K562 (cell line): ENCODE measurements at regions not wholly inside any gene's neighbourhood (a gene's known extent, or its start where the extent isn't known, plus 50 kb on each side); places are given as distances from the start of the nearest gene placed in this dataset.

Source experiments
- ATAC-seq: fragments of 200-7000 bp; cut with Tn5 transposase; 3 replicates; pipeline ENCODE4 v1.9.1; 2020; ENCODE audit warnings: moderate library complexity
- BruUV-seq: library from RNA; stranded (reverse); fragments of 400-500 nt; replicated peaks from 2 replicates; lab custom pipeline; 2021; lab: Mats Ljungman, UMichigan
- CTCF ChIA-PET: fragments of 300-600 bp; formaldehyde crosslinking; extraction: SDS; loops from one replicate; lab custom pipeline; 2021; ENCODE audit warnings: low intra/inter-chr PET ratio; lab: Yijun Ruan, JAX
- POLR2A ChIA-PET: fragments of 300-600, 350-650 bp; sonication (Branson Sonifier 250); formaldehyde crosslinking; extraction: SDS; loops from one replicate; lab custom pipeline; 2021; ENCODE audit warnings: antibody characterized with exemption, inconsistent platforms; lab: Yijun Ruan, JAX
- DNase-seq, 4 experiments: peaks; one replicate each; pipeline versions ENCODE4 v3.0.0 to v3.0.0-alpha.2; 2011 to 2018; ENCODE audit warnings: low spot score in 3 of 4, mixed read lengths in 3 of 4; ENCODE audit errors: extremely low read depth in 1 of 4
- FAIRE-seq: peaks from 2 replicates; lab custom pipeline; 2011; peaks lifted over from hg19 to GRCh38; lab: Jason Lieb, UNC
- H2AFZ ChIP-seq: 2 replicates; pipeline ENCODE4 v1.6.0; 2011; ENCODE audit warnings: low read depth, low read length, control low read depth, inconsistent platforms
- H3K27ac ChIP-seq: fragments of 200-600 bp; 3 replicates; pipeline ENCODE4 v1.8.0; 2011; ENCODE audit warnings: low read depth, mild to moderate bottlenecking, control low read depth, inconsistent platforms, low read length, moderate library complexity, mixed read lengths; ENCODE audit errors: extremely low read depth
- H3K27me3 ChIP-seq, 2 experiments: fragments of 300-600 bp in 1 of 2; 2 replicates in 1 of 2; 3 replicates in 1 of 2; pipeline versions ENCODE4 v1.6.0 to v1.8.0; 2011; ENCODE audit warnings: inconsistent platforms in 2 of 2, low read length in 2 of 2, mild to moderate bottlenecking in 1 of 2, mixed read lengths in 1 of 2, moderate library complexity in 1 of 2; ENCODE audit not compliant: control insufficient read depth in 2 of 2, insufficient read depth in 2 of 2
- H3K36me3 ChIP-seq: fragments of 300-600 bp; 3 replicates; pipeline ENCODE4 v1.8.0; 2011; ENCODE audit warnings: mild to moderate bottlenecking, low read length, inconsistent platforms; ENCODE audit not compliant: control insufficient read depth, insufficient read depth
- H3K4me1 ChIP-seq, 2 experiments: fragments of 200-600 bp in 1 of 2; replicated peaks in 1 of 2; 2 replicates in 1 of 2; 3 replicates in 1 of 2; pipeline versions ENCODE4 v1.5.1 to v1.8.0; 2011; ENCODE audit warnings: inconsistent platforms in 2 of 2, low read length in 2 of 2, mild to moderate bottlenecking in 1 of 2, mixed read lengths in 1 of 2, moderate library complexity in 1 of 2; ENCODE audit not compliant: control insufficient read depth in 2 of 2, insufficient read depth in 2 of 2
- H3K4me2 ChIP-seq: 2 replicates; pipeline ENCODE4 v1.6.1; 2011; ENCODE audit warnings: low read length, control low read depth, inconsistent platforms, mixed read lengths; ENCODE audit not compliant: insufficient read depth
- H3K4me3 ChIP-seq: fragments of 200-600 bp; sonication (generic), shearing (Covaris generic); 2 replicates; pipeline ENCODE4 v1.5.1; 2016; ENCODE audit warnings: control low read depth, inconsistent platforms
- H3K79me2 ChIP-seq: fragments of 200-600 bp; 3 replicates; pipeline ENCODE4 v1.8.0; 2011; ENCODE audit warnings: low read length, inconsistent platforms; ENCODE audit not compliant: control insufficient read depth, insufficient read depth
- H3K9ac ChIP-seq, 2 experiments: 2 replicates each; pipeline versions ENCODE4 v1.6.0 to v1.6.1; 2011; ENCODE audit warnings: low read depth in 2 of 2, low read length in 2 of 2, control low read depth in 1 of 2, inconsistent platforms in 1 of 2, mild to moderate bottlenecking in 1 of 2, mixed read lengths in 1 of 2; ENCODE audit not compliant: insufficient read depth in 1 of 2
- H3K9me1 ChIP-seq: one replicate; pipeline ENCODE4 v1.6.0; 2011; ENCODE audit warnings: inconsistent platforms, mild to moderate bottlenecking, low read length, moderate library complexity; ENCODE audit not compliant: control insufficient read depth, insufficient read depth
- H3K9me3 ChIP-seq: replicated peaks from 2 replicates; pipeline ENCODE4 v1.5.1; 2011; ENCODE audit warnings: low read depth, low read length, inconsistent platforms; ENCODE audit not compliant: control insufficient read depth, insufficient read depth
- H4K20me1 ChIP-seq: replicated peaks from 2 replicates; pipeline ENCODE4 v1.6.1; 2011; ENCODE audit warnings: low read length, inconsistent platforms, mixed read lengths; ENCODE audit not compliant: control insufficient read depth, insufficient read depth
- ADNP ChIP-seq: fragments of 200-800 bp; sonication (Bioruptor generic); IDR thresholded peaks from 2 replicates; pipeline ENCODE4 v1.6.1; 2016; ENCODE audit warnings: missing genetic modification characterization, missing compliant biosample characterization
- CBFA2T3 ChIP-seq: fragments of 450-650 bp; IDR thresholded peaks from 2 replicates; pipeline ENCODE4 v1.6.1; 2017
- CTBP1 ChIP-seq: fragments of 450-650 bp; IDR thresholded peaks from 2 replicates; pipeline ENCODE4 v1.6.1; 2016; ENCODE audit warnings: borderline replicate concordance
- ERF ChIP-seq: fragments of 450-650 bp; formaldehyde crosslinking; IDR thresholded peaks from 2 replicates; pipeline ENCODE4 v1.4.0; 2020; ENCODE audit warnings: mild to moderate bottlenecking, mixed read lengths
- NELFE ChIP-seq: IDR thresholded peaks from 2 replicates; pipeline ENCODE4 v1.6.1; 2011; ENCODE audit warnings: mild to moderate bottlenecking; ENCODE audit not compliant: insufficient read depth, insufficient read length
- RBBP5 ChIP-seq: fragments of 200-600 bp; sonication (generic); IDR thresholded peaks from 2 replicates; pipeline ENCODE4 v1.6.1; 2012; ENCODE audit warnings: borderline replicate concordance, mild to moderate bottlenecking, low read length, control low read depth, inconsistent platforms; ENCODE audit not compliant: insufficient read depth, poor library complexity, severe bottlenecking
- ZFP1 ChIP-seq: fragments of 450-650 bp; formaldehyde crosslinking; IDR thresholded peaks from 2 replicates; pipeline ENCODE4 v1.4.0; 2020; ENCODE audit warnings: mild to moderate bottlenecking, mixed read lengths
- ZNF445 ChIP-seq: fragments of 250-450 bp; sonication (Bioruptor Pico); IDR thresholded peaks from 2 replicates; pipeline ENCODE4 v1.4.0; 2020; ENCODE audit warnings: low read depth, mild to moderate bottlenecking, moderate library complexity
- WGBS: fragments of 100-300 bp; shearing (Covaris generic); methylation state at CpG from one replicate; pipeline ENCODE4 v1.1.6; 2016; ENCODE audit warnings: low coverage, mixed read lengths; ENCODE audit not compliant: insufficient coverage; ENCODE audit errors: missing lambda C conversion rate; 5-methylcytosine and 5-hydroxymethylcytosine counted together
- in situ Hi-C: fragments of 300-500 bp; cut with MboI; formaldehyde crosslinking; loops from 4 replicates; pipeline ENCODE4 v1.15.0; 2018; ENCODE audit warnings: inconsistent platforms, mixed read lengths
- intact Hi-C: fragments of 100-400 bp; cut with micrococcal nuclease; formaldehyde crosslinking; loops from 2 replicates; pipeline ENCODE4 v1.14.2; 2022
- TF ChIP-seq, protein P1 (sequence below): fragments of 250-450 bp; sonication (Bioruptor Pico); IDR thresholded peaks from 2 replicates; pipeline ENCODE4 v1.5.0; 2021; ENCODE audit warnings: mild to moderate bottlenecking, moderate library complexity

DNA sequence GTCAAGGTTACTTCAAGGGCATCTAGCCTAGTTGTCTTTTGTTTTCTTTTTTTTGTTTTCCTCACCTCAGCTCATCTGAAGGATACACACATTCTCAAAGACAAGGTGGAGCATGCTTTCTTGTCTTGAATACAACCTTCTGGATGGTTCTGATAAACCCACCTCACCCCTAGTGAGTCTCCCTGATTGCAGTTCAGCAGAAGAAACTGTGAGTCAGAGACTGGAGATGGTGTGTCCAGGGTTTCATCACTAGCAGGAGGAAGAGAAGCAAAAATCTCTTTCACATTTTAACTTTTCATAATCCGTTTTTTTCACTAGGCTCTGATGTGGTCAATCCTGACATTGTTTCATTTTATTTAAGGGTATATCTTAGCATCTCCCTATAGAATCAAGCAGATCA is 143.0 kb upstream of the NRBF2 start:
- H3K4me1 ChIP-seq: no peaks in the 10 kb centered on the region
- WGBS: 0% methylated on average over 1 of the region's 1 CpG
- no peaks in the 10 kb centered on the region for H3K27me3 ChIP-seq
- no peak for FAIRE-seq
- no peak overlapping the region for H3K4me3 ChIP-seq
- H3K9ac ChIP-seq: no peak overlapping the region
- intact Hi-C loops: no loop called here
- no peak for ATAC-seq
- no peak for DNase-seq
- no peaks in the 10 kb centered on the region for H3K79me2 ChIP-seq
- POLR2A ChIA-PET: no interaction called here
- H4K20me1 ChIP-seq: no peaks in the 10 kb centered on the region
- TF ChIP-seq CBFA2T3 (peak; percentile 29; the same call in 1 of the 2 replicates), ERF (CRISPR knock-in tag) (no peak)
- CTCF ChIA-PET: no interaction called here
- H3K36me3 ChIP-seq: no peaks in the 10 kb centered on the region
- in situ Hi-C loops: no loop called here
- no peaks in the 10 kb centered on the region for H3K9me3 ChIP-seq
- no peak overlapping the region for H3K27ac ChIP-seq
- no TSS peak for BruUV-seq
- no peak overlapping the region for H2AFZ ChIP-seq
- H3K9me1 ChIP-seq: no peaks in the 10 kb centered on the region
- H3K4me2 ChIP-seq: no peak overlapping the region

DNA sequence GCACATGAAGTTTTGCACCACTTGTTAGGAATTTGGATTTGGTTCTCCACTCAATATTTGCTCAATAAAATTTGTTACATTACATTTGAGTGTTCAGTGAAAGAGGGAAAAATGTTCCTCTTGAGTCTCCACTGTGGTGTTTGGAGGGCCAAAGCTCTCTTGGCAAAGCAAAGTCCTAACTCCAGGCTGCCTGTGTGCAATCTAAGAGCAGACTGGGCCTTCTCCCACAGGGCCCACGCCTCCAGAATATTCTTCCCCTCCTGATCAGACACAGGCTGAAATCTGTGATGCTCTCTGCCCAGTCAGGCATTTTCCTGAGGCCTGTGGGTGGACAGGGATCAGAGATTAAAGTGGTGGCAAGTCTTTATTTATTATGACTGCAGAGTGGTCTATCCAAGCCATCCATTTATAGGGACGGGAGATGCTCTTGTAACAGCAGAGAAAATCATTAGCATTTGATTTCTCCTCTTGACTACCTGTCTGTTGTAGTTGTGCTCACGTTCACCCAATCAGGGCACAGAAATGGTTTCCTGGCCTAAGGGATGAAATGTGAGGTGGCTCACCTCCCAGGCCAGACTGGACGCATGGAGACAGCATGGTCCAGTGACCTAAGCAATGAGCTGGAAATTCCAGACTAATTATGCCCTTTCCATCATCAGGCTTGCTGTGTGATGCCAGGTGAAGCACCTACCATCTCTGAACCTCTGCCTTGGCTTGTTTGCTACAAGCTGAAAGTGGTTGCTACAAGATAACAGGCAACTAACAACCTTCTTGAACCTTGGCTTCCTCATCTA is 147.1 kb upstream of the NRBF2 start:
- Histone ChIP-seq H3K9me1 (no peaks in the 10 kb centered on the region), H3K9me3 (no peaks in the 10 kb centered on the region), H3K4me1 (no peaks in the 10 kb centered on the region), H3K79me2 (no peaks in the 10 kb centered on the region), H3K4me2 (no peak overlapping the region), H3K27ac (no peak overlapping the region), H3K27me3 (no peaks in the 10 kb centered on the region), H3K4me3 (no peak overlapping the region), H3K36me3 (no peaks in the 10 kb centered on the region), H3K9ac (no peak overlapping the region), H4K20me1 (no peaks in the 10 kb centered on the region), H2AFZ (no peak overlapping the region)
- no TSS peak for BruUV-seq
- no peak for ATAC-seq
- intact Hi-C loops (no loop called here), in situ Hi-C loops (no loop called here)
- CTCF ChIA-PET: no interaction called here
- DNase-seq: no peak
- POLR2A ChIA-PET: no interaction called here
- WGBS: 0% methylated on average over 4 of the region's 4 CpGs
- no peak for FAIRE-seq
- TF ChIP-seq NELFE: no peak
- no peak for TF ChIP-seq CTBP1
- TF ChIP-seq ZFP1 (CRISPR knock-in tag): no peak
- TF ChIP-seq RBBP5: no peak
- no peak for TF ChIP-seq ADNP (tag)
- TF ChIP-seq, protein P1, sequence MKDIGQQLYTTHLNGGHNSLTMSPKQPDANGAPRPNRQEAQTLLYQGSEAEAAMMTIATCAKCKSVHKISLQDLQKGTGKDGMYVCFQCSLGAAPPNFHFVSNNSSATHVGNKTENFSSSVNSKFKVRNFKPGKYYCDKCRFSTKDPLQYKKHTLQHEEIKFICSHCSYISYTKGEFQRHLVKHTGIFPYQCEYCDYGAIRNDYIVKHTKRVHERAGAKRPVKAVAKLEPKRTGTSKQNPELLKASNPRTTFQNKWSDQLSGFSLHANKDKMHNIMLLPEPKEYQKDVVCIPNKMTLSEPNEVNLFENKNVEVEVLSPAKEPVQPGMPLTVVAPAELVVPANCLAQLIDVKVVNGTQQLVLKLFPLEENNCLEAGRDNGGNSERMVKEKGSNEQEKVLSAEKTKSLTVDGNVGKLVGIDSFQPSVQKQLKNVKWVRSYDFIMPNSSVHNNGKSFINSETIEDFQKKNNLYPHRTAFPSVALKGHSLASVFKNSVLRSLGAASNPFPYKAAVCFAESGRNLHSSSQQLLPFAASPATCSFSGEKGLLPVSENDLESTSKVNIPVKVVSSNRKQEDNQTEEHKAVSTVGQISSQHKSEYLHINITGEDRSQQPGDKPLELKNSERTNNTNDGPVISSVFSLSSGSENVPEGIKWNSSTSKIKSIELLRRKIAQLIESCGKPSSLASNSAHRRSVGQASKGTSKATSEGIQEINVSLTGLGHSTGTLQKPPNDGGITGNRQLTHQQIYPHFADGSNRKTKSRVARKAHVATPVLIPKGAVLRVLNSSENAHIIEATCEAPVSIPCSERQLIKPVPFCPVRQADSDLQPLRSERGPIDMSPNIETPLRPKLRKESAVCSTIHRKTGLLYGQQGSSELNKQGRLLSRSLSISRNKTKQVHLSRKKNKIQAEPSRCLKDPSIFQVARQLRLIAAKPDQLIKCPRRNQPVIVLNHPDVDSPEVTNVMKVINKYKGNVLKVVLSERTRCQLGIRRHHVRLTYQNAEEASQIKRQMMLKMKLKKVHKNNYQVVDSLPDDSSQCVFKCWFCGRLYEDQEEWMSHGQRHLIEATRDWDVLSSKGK (CRISPR knock-in tag): no peak
- no peak for TF ChIP-seq ZNF445
